Loucy (cell line): ENCODE measurements at regions not wholly inside any gene's neighbourhood (a gene's known extent, or its start where the extent isn't known, plus 50 kb on each side); places are given as distances from the start of the nearest gene placed in this dataset.

Experiments used
- H2AFZ ChIP-seq: fragments of 200-600 bp; sonication (generic); 2 replicates; pipeline ENCODE4 v1.6.0; 2016; ENCODE audit warnings: antibody characterized with exemption, mild to moderate bottlenecking, low read length, moderate library complexity
- H3F3A ChIP-seq: fragments of 200-600 bp; 2 replicates; pipeline ENCODE4 v1.6.0; 2016; ENCODE audit warnings: antibody characterized with exemption, low read depth, mild to moderate bottlenecking
- H3K27me3 ChIP-seq: fragments of 200-600 bp; sonication (generic); 2 replicates; pipeline ENCODE4 v1.6.1; 2014; ENCODE audit warnings: low read length, mild to moderate bottlenecking; ENCODE audit not compliant: insufficient read depth, poor library complexity, severe bottlenecking
- H3K36me3 ChIP-seq: fragments of 200-600 bp; sonication (generic); 2 replicates; pipeline ENCODE4 v1.6.1; 2016; ENCODE audit warnings: low read length; ENCODE audit not compliant: insufficient read depth
- H3K4me1 ChIP-seq: fragments of 200-600 bp; sonication (generic); 2 replicates; pipeline ENCODE4 v1.5.1; 2014; ENCODE audit warnings: low read length, mild to moderate bottlenecking; ENCODE audit not compliant: insufficient read depth, poor library complexity, severe bottlenecking
- H3K4me2 ChIP-seq: fragments of 200-600 bp; sonication (generic); 2 replicates; pipeline ENCODE4 v1.6.0; 2014; ENCODE audit warnings: antibody characterized with exemption, low read length, low read depth, mild to moderate bottlenecking; ENCODE audit not compliant: poor library complexity, severe bottlenecking
- H3K4me3 ChIP-seq: fragments of 200-600 bp; sonication (generic); 2 replicates; pipeline ENCODE4 v1.5.1; 2014; ENCODE audit warnings: low read length, mild to moderate bottlenecking, mixed read lengths; ENCODE audit not compliant: poor library complexity, severe bottlenecking
- H3K79me2 ChIP-seq: fragments of 200-600 bp; sonication (generic); 2 replicates; pipeline ENCODE4 v1.6.1; 2014; ENCODE audit warnings: low read length; ENCODE audit not compliant: insufficient read depth
- H3K9ac ChIP-seq: fragments of 200-600 bp; sonication (generic); 2 replicates; pipeline ENCODE4 v1.6.0; 2014; ENCODE audit warnings: mild to moderate bottlenecking, low read depth, low read length, moderate library complexity; ENCODE audit not compliant: poor library complexity, severe bottlenecking
- H3K9me2 ChIP-seq: fragments of 200-600 bp; sonication (generic); replicated peaks from 2 replicates; pipeline ENCODE4 v1.6.1; 2016; ENCODE audit warnings: low read depth, low read length, mixed read lengths
- H3K9me3 ChIP-seq: fragments of 200-600 bp; sonication (generic); 2 replicates; pipeline ENCODE4 v1.6.1; 2014; ENCODE audit warnings: mild to moderate bottlenecking, antibody characterized with exemption, low read length, low read depth; ENCODE audit not compliant: insufficient read depth
- H4K20me1 ChIP-seq: fragments of 200-600 bp; sonication (generic); 2 replicates; pipeline ENCODE4 v1.6.0; 2014; ENCODE audit warnings: antibody characterized with exemption, low read length, mild to moderate bottlenecking; ENCODE audit not compliant: insufficient read depth, poor library complexity, severe bottlenecking
- EZH2phosphoT487 ChIP-seq: fragments of 200-600 bp; IDR thresholded peaks from 2 replicates; pipeline ENCODE4 v1.6.1; 2018; ENCODE audit warnings: antibody characterized with exemption, mild to moderate bottlenecking, moderate library complexity, borderline replicate concordance
- TF ChIP-seq, protein P1 (sequence below): fragments of 200-600 bp; sonication (generic); conservative IDR thresholded peaks from 2 replicates; pipeline ENCODE4 v1.5.1; 2014; ENCODE audit warnings: mild to moderate bottlenecking, antibody characterized with exemption, low read length

DNA sequence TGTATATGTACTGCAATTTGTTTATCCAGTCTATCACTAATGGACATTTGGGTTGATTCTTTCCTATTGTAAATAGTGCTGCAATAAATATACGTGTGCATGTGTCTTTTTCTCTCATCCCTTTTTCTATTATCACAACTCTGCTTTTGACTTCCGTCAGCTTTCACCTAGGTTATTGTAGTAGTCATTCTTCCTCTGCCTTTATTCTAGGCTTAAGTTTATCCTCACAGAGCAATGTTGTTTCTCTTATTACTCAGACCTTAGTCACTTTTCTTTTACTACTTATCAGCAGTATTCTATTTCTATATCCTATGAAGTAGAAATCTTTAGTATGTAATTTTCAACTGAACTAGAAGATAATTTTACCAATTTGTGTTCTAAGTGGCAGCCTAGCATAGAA lies 175.3 kb upstream of the SEMA3E start:
- Histone ChIP-seq H4K20me1 (no peaks in the 10 kb centered on the region), H3K9me2 (no peaks in the 10 kb centered on the region), H3K4me3 (no peak overlapping the region), H3K9me3 (no peaks in the 10 kb centered on the region), H3K79me2 (no peaks in the 10 kb centered on the region), H3K27me3 (no peaks in the 10 kb centered on the region), H3K9ac (no peak overlapping the region), H3K4me2 (no peak overlapping the region), H3K4me1 (no peaks in the 10 kb centered on the region), H3F3A (no peaks in the 10 kb centered on the region), H3K36me3 (no peaks in the 10 kb centered on the region), H2AFZ (no peak overlapping the region)
- no peak for TF ChIP-seq EZH2phosphoT487
- TF ChIP-seq, protein P1, sequence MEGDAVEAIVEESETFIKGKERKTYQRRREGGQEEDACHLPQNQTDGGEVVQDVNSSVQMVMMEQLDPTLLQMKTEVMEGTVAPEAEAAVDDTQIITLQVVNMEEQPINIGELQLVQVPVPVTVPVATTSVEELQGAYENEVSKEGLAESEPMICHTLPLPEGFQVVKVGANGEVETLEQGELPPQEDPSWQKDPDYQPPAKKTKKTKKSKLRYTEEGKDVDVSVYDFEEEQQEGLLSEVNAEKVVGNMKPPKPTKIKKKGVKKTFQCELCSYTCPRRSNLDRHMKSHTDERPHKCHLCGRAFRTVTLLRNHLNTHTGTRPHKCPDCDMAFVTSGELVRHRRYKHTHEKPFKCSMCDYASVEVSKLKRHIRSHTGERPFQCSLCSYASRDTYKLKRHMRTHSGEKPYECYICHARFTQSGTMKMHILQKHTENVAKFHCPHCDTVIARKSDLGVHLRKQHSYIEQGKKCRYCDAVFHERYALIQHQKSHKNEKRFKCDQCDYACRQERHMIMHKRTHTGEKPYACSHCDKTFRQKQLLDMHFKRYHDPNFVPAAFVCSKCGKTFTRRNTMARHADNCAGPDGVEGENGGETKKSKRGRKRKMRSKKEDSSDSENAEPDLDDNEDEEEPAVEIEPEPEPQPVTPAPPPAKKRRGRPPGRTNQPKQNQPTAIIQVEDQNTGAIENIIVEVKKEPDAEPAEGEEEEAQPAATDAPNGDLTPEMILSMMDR, result no peak

DNA sequence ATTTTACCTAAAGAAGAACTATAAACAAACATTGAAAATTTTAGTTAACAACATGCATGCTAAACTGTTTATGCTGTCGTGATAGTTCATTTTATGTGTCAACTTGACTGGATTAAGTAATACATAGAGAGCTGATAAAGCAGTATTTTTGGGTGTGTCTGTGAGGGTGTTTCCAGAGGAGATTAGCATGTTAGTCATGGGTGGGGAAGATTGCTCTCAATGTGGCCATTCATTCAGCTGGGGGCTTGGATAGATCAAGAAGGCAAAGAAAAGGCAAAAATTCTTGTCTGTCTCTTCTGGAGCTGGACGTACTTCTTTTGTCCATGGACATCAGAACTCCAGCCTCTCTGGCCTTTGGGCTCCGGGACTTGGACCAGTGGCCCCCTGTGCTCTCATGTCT lies 172.9 kb upstream of the SEMA3E start:
- no peaks in the 10 kb centered on the region for H3K9me2 ChIP-seq
- no peak overlapping the region for H3K4me3 ChIP-seq
- no peaks in the 10 kb centered on the region for H3K36me3 ChIP-seq
- no peaks in the 10 kb centered on the region for H3K9me3 ChIP-seq
- no peak overlapping the region for H2AFZ ChIP-seq
- H3K4me1 ChIP-seq, result no peaks in the 10 kb centered on the region
- H4K20me1 ChIP-seq, result no peaks in the 10 kb centered on the region
- H3K4me2 ChIP-seq, result no peak overlapping the region
- no peak overlapping the region for H3K9ac ChIP-seq
- no peaks in the 10 kb centered on the region for H3K79me2 ChIP-seq
- H3F3A ChIP-seq, result no peaks in the 10 kb centered on the region
- TF ChIP-seq, protein P1, result no peak
- no peak for TF ChIP-seq EZH2phosphoT487
- no peaks in the 10 kb centered on the region for H3K27me3 ChIP-seq

DNA sequence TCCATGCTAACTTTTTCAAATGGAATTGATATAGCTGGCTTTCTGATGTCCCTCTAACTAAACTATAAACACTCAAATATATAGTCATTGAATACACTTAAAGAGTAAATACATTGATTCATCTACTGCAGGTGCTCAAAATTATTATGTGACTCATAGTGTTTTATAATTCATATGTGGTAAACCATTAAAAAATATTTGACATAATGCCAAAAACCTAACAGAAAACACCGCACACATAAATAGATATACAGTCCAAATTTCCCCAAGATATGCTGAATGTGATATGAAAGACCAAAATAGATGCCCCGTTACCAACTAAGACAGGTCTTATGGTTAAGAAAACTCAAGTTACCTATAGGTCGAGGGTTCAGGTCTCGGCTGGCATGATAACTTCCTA lies 171.7 kb upstream of the SEMA3E start:
- Histone ChIP-seq H2AFZ (no peak overlapping the region), H3K79me2 (no peaks in the 10 kb centered on the region), H3K9ac (no peak overlapping the region), H3K27me3 (no peaks in the 10 kb centered on the region), H3F3A (no peaks in the 10 kb centered on the region), H3K4me3 (no peak overlapping the region), H3K9me3 (no peaks in the 10 kb centered on the region), H3K36me3 (no peaks in the 10 kb centered on the region), H4K20me1 (no peaks in the 10 kb centered on the region), H3K4me2 (no peak overlapping the region), H3K9me2 (no peaks in the 10 kb centered on the region), H3K4me1 (no peaks in the 10 kb centered on the region)
- TF ChIP-seq EZH2phosphoT487, result no peak
- TF ChIP-seq, protein P1, result no peak
